Small intestine (tissue), 7 donors: ENCODE measurements at regions not wholly inside any gene's neighbourhood (a gene's known extent, or its start where the extent isn't known, plus 50 kb on each side); places are given as distances from the start of the nearest gene placed in this dataset.

Source experiments
- DNase-seq, 2 donors: peaks; one replicate each; pipeline versions ENCODE4 v3.0.0 to v3.0.0-alpha.2; 2013
- FAIRE-seq: peaks from 2 replicates; lab custom pipeline; 2012; peaks lifted over from hg19 to GRCh38; lab: Jason Lieb, UNC
- H3K27ac ChIP-seq, 3 donors: one replicate each; pipeline ENCODE4 v1.5.1; 2013; ENCODE audit warnings: low read length in 2 of 3, mild to moderate bottlenecking in 2 of 3, control low read depth in 1 of 3, inconsistent platforms in 1 of 3, low read depth in 1 of 3, moderate library complexity in 1 of 3
- H3K27me3 ChIP-seq, 3 donors: one replicate each; pipeline ENCODE4 v1.6.1; 2013; ENCODE audit warnings: low read length in 3 of 3, inconsistent platforms in 1 of 3; ENCODE audit not compliant: control insufficient read depth in 3 of 3, insufficient read depth in 3 of 3
- H3K36me3 ChIP-seq, 3 donors: one replicate each; pipeline ENCODE4 v1.6.1; 2013; ENCODE audit warnings: low read length in 3 of 3, inconsistent platforms in 1 of 3, low read depth in 1 of 3, mild to moderate bottlenecking in 1 of 3, moderate library complexity in 1 of 3; ENCODE audit not compliant: control insufficient read depth in 3 of 3, insufficient read depth in 2 of 3
- H3K4me1 ChIP-seq, 3 donors: one replicate each; pipeline ENCODE4 v1.6.1; 2013; ENCODE audit warnings: low read length in 2 of 3, inconsistent platforms in 1 of 3, low read depth in 1 of 3, mild to moderate bottlenecking in 1 of 3, moderate library complexity in 1 of 3; ENCODE audit not compliant: control insufficient read depth in 3 of 3, insufficient read depth in 2 of 3
- H3K4me3 ChIP-seq, 3 donors: one replicate each; pipeline ENCODE4 v1.5.1; 2013; ENCODE audit warnings: low read length in 3 of 3, control low read depth in 1 of 3, inconsistent platforms in 1 of 3, low read depth in 1 of 3, mild to moderate bottlenecking in 1 of 3, moderate library complexity in 1 of 3
- H3K9me3 ChIP-seq, 2 donors: one replicate each; pipeline ENCODE4 v1.6.1; 2013; ENCODE audit warnings: low read depth in 1 of 2, low read length in 1 of 2; ENCODE audit not compliant: control insufficient read depth in 2 of 2, insufficient read depth in 1 of 2
- WGBS, 3 donors: extraction: QIAGEN DNeasy Blood & Tissue Kit; methylation state at CpG; one replicate each; pipeline ENCODE4 v1.1.7; 2013; 5-methylcytosine and 5-hydroxymethylcytosine counted together
- donor health status: healthy with polysubstance abuse.
- donor health status: control.
- donor health status: control.
- donor health status: Bipolar disorder and iron deficiency.
- donor health status: healthy.

GRCh38 chr5:91225848-91226686 lies 157.1 kb downstream of the ARRDC3 start:
- FAIRE-seq: no peak
- Histone ChIP-seq H3K36me3 (no peaks in the 10 kb centered on the region), H3K27ac (no peak overlapping the region), H3K4me1 (no peaks in the 10 kb centered on the region), H3K27me3 (no peaks in the 10 kb centered on the region), H3K4me3 (no peak overlapping the region), H3K9me3 (peaks cover 0 to 11% of the 10 kb centered on the region in 2 donors)
- 39 to 70% (median 46%) methylated on average over 10 of the region's 10 CpGs for WGBS, 3 donors
- peak; percentile 50 to 66 for DNase-seq

- H3K36me3 ChIP-seq: no peaks in the 10 kb centered on the region
- no peak overlapping the region for H3K27ac ChIP-seq
- no peak for FAIRE-seq
- no peaks in the 10 kb centered on the region for H3K27me3 ChIP-seq
- H3K4me3 ChIP-seq: no peak overlapping the region
- no peak for DNase-seq
- H3K9me3 ChIP-seq: peaks cover 0 to 6% of the 10 kb centered on the region in 2 donors
- WGBS, 3 donors: 34 to 61% (median 38%) methylated on average over 2 of the region's 2 CpGs
- H3K4me1 ChIP-seq: no peaks in the 10 kb centered on the region
These were observed 158.1 kb downstream of the ARRDC3 start for GRCh38 chr5:91224969-91225368.

- Histone ChIP-seq H3K9me3 (peaks cover 0 to 3% of the 10 kb centered on the region in 2 donors), H3K27ac (no peak overlapping the region), H3K27me3 (no peaks in the 10 kb centered on the region), H3K4me3 (no peak overlapping the region), H3K36me3 (no peaks in the 10 kb centered on the region), H3K4me1 (peaks cover 0 to under 1% (median 0%) of the 10 kb centered on the region in 3 donors)
- DNase-seq (no peak), FAIRE-seq (no peak)
- 87 to 91% (median 91%) methylated on average over 1 of the region's 1 CpG for WGBS, 3 donors
These were observed 158.7 kb downstream of the ARRDC3 start for GRCh38 chr5:91224456-91224855.

GRCh38 chr5:91223886-91224285 lies 159.2 kb downstream of the ARRDC3 start:
- Histone ChIP-seq H3K4me3 (no peak overlapping the region), H3K27me3 (no peaks in the 10 kb centered on the region), H3K4me1 (peaks cover 0 to 2% (median 0%) of the 10 kb centered on the region in 3 donors), H3K36me3 (no peaks in the 10 kb centered on the region), H3K27ac (no peak overlapping the region), H3K9me3 (no peaks in the 10 kb centered on the region)
- FAIRE-seq (no peak), DNase-seq (no peak)
- WGBS, 3 donors: 91 to 100% (median 93%) methylated on average over 1 of the region's 1 CpG

- WGBS, 3 donors: 84 to 91% (median 86%) methylated on average over 5 of the region's 5 CpGs
- H3K4me3 ChIP-seq: no peak overlapping the region
- no peak for FAIRE-seq
These were observed 160.6 kb downstream of the ARRDC3 start for GRCh38 chr5:91222482-91222881.

GRCh38 chr5:91221917-91222316 lies 161.2 kb downstream of the ARRDC3 start:
- H3K27ac ChIP-seq: no peak overlapping the region
- WGBS, 3 donors: 85 to 95% (median 95%) methylated on average over 1 of the region's 1 CpG
- DNase-seq (peak in 1 of 2 donors; percentile 3), FAIRE-seq (no peak)
- H3K27me3 ChIP-seq: no peaks in the 10 kb centered on the region
- no peaks in the 10 kb centered on the region for H3K36me3 ChIP-seq
- peaks cover 0 to 2% (median 0%) of the 10 kb centered on the region in 3 donors for H3K4me1 ChIP-seq
- H3K4me3 ChIP-seq: no peak overlapping the region
- no peaks in the 10 kb centered on the region for H3K9me3 ChIP-seq

More at GRCh38 chr5:91222482-91222881, 160.6 kb downstream of the ARRDC3 start:
- Histone ChIP-seq H3K27ac (no peak overlapping the region), H3K4me1 (peaks cover 0 to 2% (median 0%) of the 10 kb centered on the region in 3 donors), H3K27me3 (no peaks in the 10 kb centered on the region), H3K36me3 (no peaks in the 10 kb centered on the region), H3K9me3 (no peaks in the 10 kb centered on the region)
- DNase-seq: no peak

- no peaks in the 10 kb centered on the region for H3K27me3 ChIP-seq
- no peak for FAIRE-seq
- 82 to 87% (median 83%) methylated on average over 3 of the region's 3 CpGs for WGBS, 3 donors
- no peak overlapping the region for H3K4me3 ChIP-seq
- no peaks in the 10 kb centered on the region for H3K9me3 ChIP-seq
- peaks cover 0 to 2% (median 0%) of the 10 kb centered on the region in 3 donors for H3K4me1 ChIP-seq
- H3K36me3 ChIP-seq: no peaks in the 10 kb centered on the region
- peak in 1 of 2 donors; percentile 20 for DNase-seq
- no peak overlapping the region for H3K27ac ChIP-seq
These were observed 163.2 kb downstream of the ARRDC3 start for GRCh38 chr5:91219803-91220371.

GRCh38 chr5:91219091-91219802 lies 163.9 kb downstream of the ARRDC3 start:
- Histone ChIP-seq H3K27ac (peak overlapping the region in 1 of 3 donors; percentile 39), H3K9me3 (no peaks in the 10 kb centered on the region), H3K27me3 (no peaks in the 10 kb centered on the region), H3K4me1 (peaks cover 0 to 2% (median 0%) of the 10 kb centered on the region in 3 donors), H3K4me3 (no peak overlapping the region), H3K36me3 (no peaks in the 10 kb centered on the region)
- FAIRE-seq (no peak), DNase-seq (peak; percentile 21 to 73)
- WGBS, 3 donors: 44 to 48% (median 47%) methylated on average over 5 of the region's 5 CpGs
